Muscle layer of colon (tissue), 2 donors: ENCODE measurements at regions not wholly inside any gene's neighbourhood (a gene's known extent, or its start where the extent isn't known, plus 50 kb on each side); places are given as distances from the start of the nearest gene placed in this dataset.

Experiments
- H3K27ac ChIP-seq: one replicate; pipeline ENCODE4 v1.7.0; 2013; ENCODE audit warnings: low read depth, mild to moderate bottlenecking, low read length, moderate library complexity
- H3K27me3 ChIP-seq, 2 donors: one replicate each; pipeline ENCODE4 v1.7.0; 2013; ENCODE audit warnings: low read length in 2 of 2, mild to moderate bottlenecking in 2 of 2; ENCODE audit not compliant: insufficient read depth in 2 of 2, control insufficient read depth in 1 of 2
- H3K36me3 ChIP-seq: one replicate; pipeline ENCODE4 v1.7.0; 2013; ENCODE audit warnings: mild to moderate bottlenecking, low read length; ENCODE audit not compliant: insufficient read depth
- H3K4me1 ChIP-seq: one replicate; pipeline ENCODE4 v1.7.0; 2013; ENCODE audit warnings: mild to moderate bottlenecking, low read length; ENCODE audit not compliant: insufficient read depth
- H3K4me3 ChIP-seq, 2 donors: one replicate each; pipeline ENCODE4 v1.7.0; 2013; ENCODE audit warnings: low read length in 2 of 2, low read depth in 1 of 2, mild to moderate bottlenecking in 1 of 2, moderate library complexity in 1 of 2
- H3K9ac ChIP-seq: one replicate; pipeline ENCODE4 v1.7.0; 2013; ENCODE audit warnings: low read length
- H3K9me3 ChIP-seq: one replicate; pipeline ENCODE4 v1.7.0; 2013; ENCODE audit warnings: mild to moderate bottlenecking, low read length
- donor health status: abdominal sarcoma.
- donor health status: Adenocarcinoma of cecum.

DNA sequence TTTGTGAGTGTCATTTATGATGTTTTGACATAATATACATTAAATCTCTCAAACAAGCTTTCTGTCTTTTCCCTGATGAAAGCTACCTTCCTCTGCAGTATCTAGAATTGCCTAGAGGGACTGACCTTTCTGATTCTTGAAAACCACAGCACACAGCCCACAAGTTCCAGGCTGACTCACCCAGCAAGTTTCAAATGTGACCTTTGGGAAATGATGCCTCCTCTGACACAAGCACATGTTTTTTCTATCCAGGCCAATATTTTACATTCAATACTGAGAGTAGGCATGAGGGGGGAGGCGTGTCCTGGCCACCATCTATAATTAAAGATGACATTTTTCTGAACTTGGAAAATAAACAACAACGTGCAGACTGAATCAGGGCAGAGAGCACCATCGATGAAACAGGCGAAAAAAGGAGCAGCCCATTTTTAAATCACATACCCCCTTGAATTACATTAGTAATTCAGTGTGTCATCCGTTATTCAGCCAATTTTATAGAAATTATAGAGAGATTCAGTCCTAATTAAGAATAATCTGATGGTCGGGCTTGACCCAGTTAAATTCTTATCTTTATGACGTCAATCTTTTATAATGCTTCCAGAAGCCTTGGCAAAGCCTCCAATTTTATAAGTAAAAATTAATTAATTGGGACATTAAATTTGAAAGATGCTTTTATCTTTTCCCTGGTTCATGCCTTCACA, 292.6 kb upstream of the CDH11 start:
- Histone ChIP-seq H3K27me3 (no peaks in the 10 kb centered on the region), H3K36me3 (no peaks in the 10 kb centered on the region), H3K4me1 (no peaks in the 10 kb centered on the region), H3K9me3 (no peaks in the 10 kb centered on the region), H3K9ac (no peak overlapping the region), H3K27ac (no peak overlapping the region), H3K4me3 (no peak overlapping the region)

- Histone ChIP-seq H3K36me3 (no peaks in the 10 kb centered on the region), H3K4me1 (no peaks in the 10 kb centered on the region), H3K27ac (no peak overlapping the region), H3K27me3 (no peaks in the 10 kb centered on the region), H3K9me3 (no peaks in the 10 kb centered on the region), H3K9ac (no peak overlapping the region), H3K4me3 (no peak overlapping the region)
Observed at GRCh38 chr16:65413861-65414260, 292.0 kb upstream of the CDH11 start.

DNA sequence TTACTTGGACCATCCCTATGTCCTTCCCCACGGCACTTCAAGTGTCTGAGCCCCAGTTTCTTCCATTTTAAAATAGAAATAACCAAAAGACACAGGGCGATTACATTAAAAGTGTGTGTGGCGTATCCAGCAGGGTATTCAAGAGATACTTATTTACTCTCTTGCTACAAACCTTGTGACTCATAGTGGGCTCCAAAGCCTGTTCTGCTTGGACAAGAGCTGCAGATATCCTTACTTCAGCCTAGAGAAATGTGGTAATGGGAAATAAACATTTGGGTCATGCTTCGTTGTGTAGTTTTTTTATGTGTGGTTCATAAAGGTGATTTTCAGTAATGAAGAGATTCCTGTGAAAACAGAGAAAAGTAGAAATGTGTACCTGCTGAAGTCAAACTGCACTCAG, 288.9 kb upstream of the CDH11 start:
- H3K27me3 ChIP-seq, result no peaks in the 10 kb centered on the region
- H3K9me3 ChIP-seq, result no peaks in the 10 kb centered on the region
- no peak overlapping the region for H3K4me3 ChIP-seq
- H3K4me1 ChIP-seq, result no peaks in the 10 kb centered on the region
- no peak overlapping the region for H3K9ac ChIP-seq
- no peak overlapping the region for H3K27ac ChIP-seq
- H3K36me3 ChIP-seq, result no peaks in the 10 kb centered on the region

- no peak overlapping the region for H3K4me3 ChIP-seq
- no peaks in the 10 kb centered on the region for H3K27me3 ChIP-seq
- H3K27ac ChIP-seq, result no peak overlapping the region
- H3K9me3 ChIP-seq, result no peaks in the 10 kb centered on the region
- no peaks in the 10 kb centered on the region for H3K4me1 ChIP-seq
- no peak overlapping the region for H3K9ac ChIP-seq
- no peaks in the 10 kb centered on the region for H3K36me3 ChIP-seq
Observed at GRCh38 chr16:65409510-65409909, 287.6 kb upstream of the CDH11 start.

- Histone ChIP-seq H3K27ac (no peak overlapping the region), H3K9ac (no peak overlapping the region), H3K36me3 (no peaks in the 10 kb centered on the region)
Observed at GRCh38 chr16:65406933-65407332, 285.1 kb upstream of the CDH11 start.

GRCh38 chr16:65406116-65406515, 284.3 kb upstream of the CDH11 start:
- Histone ChIP-seq H3K36me3 (no peaks in the 10 kb centered on the region), H3K9ac (no peak overlapping the region), H3K9me3 (no peaks in the 10 kb centered on the region), H3K4me1 (no peaks in the 10 kb centered on the region), H3K27me3 (no peaks in the 10 kb centered on the region), H3K4me3 (no peak overlapping the region), H3K27ac (no peak overlapping the region)

More at GRCh38 chr16:65406933-65407332, 285.1 kb upstream of the CDH11 start:
- H3K4me1 ChIP-seq, result no peaks in the 10 kb centered on the region
- H3K9me3 ChIP-seq, result no peaks in the 10 kb centered on the region
- H3K27me3 ChIP-seq, result no peaks in the 10 kb centered on the region
- H3K4me3 ChIP-seq, result no peak overlapping the region

DNA sequence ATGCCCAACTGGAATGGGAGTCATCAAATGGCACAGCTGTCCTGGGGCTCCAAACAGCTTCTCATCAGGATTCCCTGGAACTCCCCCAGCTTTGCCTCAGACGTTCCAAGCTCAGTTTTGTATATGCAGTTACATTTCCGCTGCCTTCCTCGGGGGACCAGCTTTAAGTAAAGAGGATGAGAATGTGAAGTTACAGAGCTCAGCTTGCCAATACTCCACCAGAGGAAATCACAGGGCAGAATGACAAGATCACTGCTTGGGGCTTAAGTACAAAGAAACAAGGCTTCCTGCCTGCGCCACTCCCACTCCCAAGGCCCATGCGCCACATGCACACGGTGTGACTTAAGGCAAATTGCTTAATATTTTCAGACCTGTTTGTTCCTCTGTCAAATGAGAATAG, 272.4 kb upstream of the CDH11 start:
- Histone ChIP-seq H3K27ac (no peak overlapping the region), H3K4me3 (no peak overlapping the region), H3K9me3 (no peaks in the 10 kb centered on the region), H3K27me3 (no peaks in the 10 kb centered on the region), H3K4me1 (no peaks in the 10 kb centered on the region), H3K9ac (no peak overlapping the region), H3K36me3 (no peaks in the 10 kb centered on the region)

DNA sequence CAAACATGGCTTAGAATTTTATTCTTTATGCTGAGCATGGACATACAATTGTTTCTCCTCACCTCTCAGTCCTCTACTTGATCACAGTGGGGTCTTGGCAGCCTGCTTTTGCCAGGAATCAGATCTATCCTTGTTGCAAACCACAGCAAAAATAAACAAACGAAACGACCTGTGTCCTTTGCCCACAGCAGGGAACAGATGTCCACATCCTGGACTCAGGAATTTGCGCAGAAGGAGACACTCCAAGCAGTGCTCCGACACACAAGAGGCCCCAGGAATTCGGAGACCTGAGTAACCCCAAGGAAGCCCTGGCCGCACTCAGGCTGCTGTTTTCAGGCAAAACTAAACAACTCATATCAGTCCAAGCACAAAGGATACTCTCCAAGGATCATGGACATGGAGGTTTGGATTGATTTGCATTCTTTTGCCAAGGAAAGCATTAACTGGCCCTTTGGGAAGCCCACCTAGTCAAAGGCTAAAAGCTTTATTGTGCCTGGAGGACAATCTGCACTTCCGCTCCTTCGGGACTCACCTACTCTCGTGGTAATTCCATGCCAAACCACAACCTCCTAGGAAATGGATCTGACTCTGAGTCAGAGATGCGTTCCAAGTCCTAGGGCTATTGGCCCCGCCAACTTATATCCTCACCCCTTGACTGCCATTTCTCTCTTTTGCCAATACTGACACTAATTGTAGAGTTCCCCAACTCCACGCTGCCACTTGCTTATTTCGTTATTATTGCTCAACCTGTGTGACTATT, 271.1 kb upstream of the CDH11 start:
- Histone ChIP-seq H3K36me3 (no peaks in the 10 kb centered on the region), H3K9ac (no peak overlapping the region), H3K4me3 (no peak overlapping the region), H3K4me1 (no peaks in the 10 kb centered on the region), H3K27me3 (no peaks in the 10 kb centered on the region), H3K9me3 (no peaks in the 10 kb centered on the region), H3K27ac (no peak overlapping the region)

DNA sequence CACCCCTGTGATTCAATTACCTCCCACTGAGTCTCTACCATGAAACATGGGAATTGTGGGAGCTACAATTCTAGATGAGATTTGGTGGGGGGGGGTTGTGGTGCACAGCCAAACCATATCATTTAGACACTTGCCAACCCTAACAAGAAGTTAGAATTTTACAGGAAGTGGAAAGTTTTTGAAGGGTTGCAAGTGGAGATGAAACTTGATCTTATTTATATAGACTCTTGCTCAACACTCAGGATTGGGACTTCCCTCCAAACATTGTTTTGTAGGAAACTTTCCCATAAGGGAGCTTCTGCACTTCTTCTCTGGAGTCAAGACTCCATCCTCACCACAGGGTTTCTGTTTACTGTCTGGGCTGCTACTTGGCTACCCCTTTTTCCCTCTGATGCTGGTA, 266.7 kb upstream of the CDH11 start:
- H3K9me3 ChIP-seq, result no peaks in the 10 kb centered on the region
- H3K27me3 ChIP-seq, result no peaks in the 10 kb centered on the region
- no peaks in the 10 kb centered on the region for H3K36me3 ChIP-seq
- no peak overlapping the region for H3K27ac ChIP-seq
- no peak overlapping the region for H3K9ac ChIP-seq
- H3K4me3 ChIP-seq, result no peak overlapping the region
- no peaks in the 10 kb centered on the region for H3K4me1 ChIP-seq

GRCh38 chr16:65386672-65387071, 264.8 kb upstream of the CDH11 start:
- H3K27ac ChIP-seq, result no peak overlapping the region
- no peaks in the 10 kb centered on the region for H3K9me3 ChIP-seq
- no peak overlapping the region for H3K9ac ChIP-seq
- H3K36me3 ChIP-seq, result no peaks in the 10 kb centered on the region
- no peak overlapping the region for H3K4me3 ChIP-seq
- no peaks in the 10 kb centered on the region for H3K4me1 ChIP-seq
- H3K27me3 ChIP-seq, result no peaks in the 10 kb centered on the region

DNA sequence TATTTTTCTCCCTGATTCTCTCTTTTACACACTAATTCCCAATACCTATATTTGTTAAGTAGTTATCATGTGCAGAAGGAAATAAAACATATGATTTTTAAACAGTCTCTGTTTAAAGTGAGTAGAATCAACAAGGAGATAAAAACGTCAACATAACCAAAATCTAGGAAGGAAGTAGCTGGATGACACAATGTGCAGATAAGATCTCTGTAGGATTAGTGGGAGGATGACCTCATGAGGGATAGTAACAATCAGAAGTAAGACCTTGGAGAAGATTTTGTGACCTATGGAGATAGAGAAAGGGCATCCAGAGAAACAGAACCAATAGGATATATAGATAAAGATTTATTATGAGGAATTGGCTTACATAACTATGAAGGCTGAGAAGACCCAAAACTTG, 262.6 kb upstream of the CDH11 start:
- H3K9ac ChIP-seq, result no peak overlapping the region
- no peaks in the 10 kb centered on the region for H3K36me3 ChIP-seq
- H3K27ac ChIP-seq, result no peak overlapping the region
- H3K27me3 ChIP-seq, result no peaks in the 10 kb centered on the region
- no peaks in the 10 kb centered on the region for H3K9me3 ChIP-seq
- H3K4me3 ChIP-seq, result no peak overlapping the region
- H3K4me1 ChIP-seq, result no peaks in the 10 kb centered on the region

DNA sequence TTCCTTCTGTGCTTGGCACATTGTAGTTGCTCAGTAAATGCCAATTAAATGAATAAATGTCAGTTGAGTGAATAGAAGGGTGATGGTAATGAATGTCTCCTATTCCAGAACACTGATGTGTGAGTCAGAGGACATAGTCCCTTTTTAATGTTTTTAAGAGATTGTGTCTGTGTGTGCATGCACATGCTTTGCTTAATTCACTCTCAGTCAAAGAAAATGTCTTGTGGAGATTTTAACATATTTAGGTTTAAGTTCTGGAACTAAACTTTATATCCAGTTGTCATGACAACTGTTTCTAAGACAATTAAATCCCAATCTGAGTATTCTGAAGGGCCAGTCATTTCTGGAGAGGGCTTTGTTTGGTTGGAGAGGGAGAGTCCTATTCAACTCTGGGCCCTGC, 255.3 kb upstream of the CDH11 start:
- H3K4me1 ChIP-seq, result no peaks in the 10 kb centered on the region
- no peaks in the 10 kb centered on the region for H3K36me3 ChIP-seq
- no peak overlapping the region for H3K4me3 ChIP-seq
- H3K9me3 ChIP-seq, result no peaks in the 10 kb centered on the region
- H3K27me3 ChIP-seq, result no peaks in the 10 kb centered on the region
- H3K27ac ChIP-seq, result no peak overlapping the region
- no peak overlapping the region for H3K9ac ChIP-seq
